Neural cell (in vitro differentiated cells): ENCODE measurements at regions not wholly inside any gene's neighbourhood (a gene's known extent, or its start where the extent isn't known, plus 50 kb on each side); places are given as distances from the start of the nearest gene placed in this dataset.

Source experiments
- TF ChIP-seq, protein P1 (sequence below): fragments of 450-650 bp; IDR thresholded peaks from 2 replicates; pipeline ENCODE4 v1.5.1; 2014; ENCODE audit warnings: antibody characterized with exemption, mild to moderate bottlenecking, moderate library complexity; ENCODE audit not compliant: poor library complexity, severe bottlenecking
- TF ChIP-seq, protein P2 (sequence below): IDR thresholded peaks from 2 replicates; pipeline ENCODE4 v1.6.1; 2012; ENCODE audit warnings: borderline replicate concordance

GRCh38 chr4:79620617-79621016 is 212.6 kb upstream of the GK2 start:
- TF ChIP-seq, protein P1, sequence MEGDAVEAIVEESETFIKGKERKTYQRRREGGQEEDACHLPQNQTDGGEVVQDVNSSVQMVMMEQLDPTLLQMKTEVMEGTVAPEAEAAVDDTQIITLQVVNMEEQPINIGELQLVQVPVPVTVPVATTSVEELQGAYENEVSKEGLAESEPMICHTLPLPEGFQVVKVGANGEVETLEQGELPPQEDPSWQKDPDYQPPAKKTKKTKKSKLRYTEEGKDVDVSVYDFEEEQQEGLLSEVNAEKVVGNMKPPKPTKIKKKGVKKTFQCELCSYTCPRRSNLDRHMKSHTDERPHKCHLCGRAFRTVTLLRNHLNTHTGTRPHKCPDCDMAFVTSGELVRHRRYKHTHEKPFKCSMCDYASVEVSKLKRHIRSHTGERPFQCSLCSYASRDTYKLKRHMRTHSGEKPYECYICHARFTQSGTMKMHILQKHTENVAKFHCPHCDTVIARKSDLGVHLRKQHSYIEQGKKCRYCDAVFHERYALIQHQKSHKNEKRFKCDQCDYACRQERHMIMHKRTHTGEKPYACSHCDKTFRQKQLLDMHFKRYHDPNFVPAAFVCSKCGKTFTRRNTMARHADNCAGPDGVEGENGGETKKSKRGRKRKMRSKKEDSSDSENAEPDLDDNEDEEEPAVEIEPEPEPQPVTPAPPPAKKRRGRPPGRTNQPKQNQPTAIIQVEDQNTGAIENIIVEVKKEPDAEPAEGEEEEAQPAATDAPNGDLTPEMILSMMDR = no peak
- TF ChIP-seq, protein P2, sequence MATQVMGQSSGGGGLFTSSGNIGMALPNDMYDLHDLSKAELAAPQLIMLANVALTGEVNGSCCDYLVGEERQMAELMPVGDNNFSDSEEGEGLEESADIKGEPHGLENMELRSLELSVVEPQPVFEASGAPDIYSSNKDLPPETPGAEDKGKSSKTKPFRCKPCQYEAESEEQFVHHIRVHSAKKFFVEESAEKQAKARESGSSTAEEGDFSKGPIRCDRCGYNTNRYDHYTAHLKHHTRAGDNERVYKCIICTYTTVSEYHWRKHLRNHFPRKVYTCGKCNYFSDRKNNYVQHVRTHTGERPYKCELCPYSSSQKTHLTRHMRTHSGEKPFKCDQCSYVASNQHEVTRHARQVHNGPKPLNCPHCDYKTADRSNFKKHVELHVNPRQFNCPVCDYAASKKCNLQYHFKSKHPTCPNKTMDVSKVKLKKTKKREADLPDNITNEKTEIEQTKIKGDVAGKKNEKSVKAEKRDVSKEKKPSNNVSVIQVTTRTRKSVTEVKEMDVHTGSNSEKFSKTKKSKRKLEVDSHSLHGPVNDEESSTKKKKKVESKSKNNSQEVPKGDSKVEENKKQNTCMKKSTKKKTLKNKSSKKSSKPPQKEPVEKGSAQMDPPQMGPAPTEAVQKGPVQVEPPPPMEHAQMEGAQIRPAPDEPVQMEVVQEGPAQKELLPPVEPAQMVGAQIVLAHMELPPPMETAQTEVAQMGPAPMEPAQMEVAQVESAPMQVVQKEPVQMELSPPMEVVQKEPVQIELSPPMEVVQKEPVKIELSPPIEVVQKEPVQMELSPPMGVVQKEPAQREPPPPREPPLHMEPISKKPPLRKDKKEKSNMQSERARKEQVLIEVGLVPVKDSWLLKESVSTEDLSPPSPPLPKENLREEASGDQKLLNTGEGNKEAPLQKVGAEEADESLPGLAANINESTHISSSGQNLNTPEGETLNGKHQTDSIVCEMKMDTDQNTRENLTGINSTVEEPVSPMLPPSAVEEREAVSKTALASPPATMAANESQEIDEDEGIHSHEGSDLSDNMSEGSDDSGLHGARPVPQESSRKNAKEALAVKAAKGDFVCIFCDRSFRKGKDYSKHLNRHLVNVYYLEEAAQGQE = no peak
